HG02588 (cell line): ENCODE measurements at regions not wholly inside any gene's neighbourhood (a gene's known extent, or its start where the extent isn't known, plus 50 kb on each side); places are given as distances from the start of the nearest gene placed in this dataset.
"Not testable (repeated sequence)": the region's sequence is repeated elsewhere in the genome, so short reads cannot be mapped to it uniquely, and the experiment has no call there.

Source experiments
- ATAC-seq: cut with Tn5 transposase; IDR thresholded peaks from one replicate; pipeline ENCODE4 v1.9.1; 2021; ENCODE audit warnings: mild to moderate bottlenecking, moderate library complexity; ENCODE audit not compliant: unreplicated experiment

DNA sequence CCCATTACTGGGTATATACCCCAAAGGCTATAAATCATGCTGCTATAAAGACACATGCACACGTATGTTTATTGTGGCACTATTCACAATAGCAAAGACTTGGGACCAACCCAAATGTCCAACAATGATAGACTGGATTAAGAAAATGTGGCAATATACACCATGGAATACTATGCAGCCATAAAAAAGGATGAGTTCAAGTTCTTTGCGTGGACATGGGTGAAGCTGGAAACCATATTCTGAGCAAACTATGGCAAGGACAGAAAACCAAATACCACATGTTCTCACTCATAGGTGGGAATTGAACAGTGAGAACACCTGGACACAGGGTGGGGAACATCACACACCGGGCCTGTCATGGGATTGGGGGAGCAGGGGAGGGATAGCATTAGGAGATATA is 54.4 kb upstream of the MUCL1 start:
- not testable (repeated sequence) for ATAC-seq

GRCh38 chr12:54798651-54799050 is 55.7 kb upstream of the MUCL1 start:
- ATAC-seq, result no peak

DNA sequence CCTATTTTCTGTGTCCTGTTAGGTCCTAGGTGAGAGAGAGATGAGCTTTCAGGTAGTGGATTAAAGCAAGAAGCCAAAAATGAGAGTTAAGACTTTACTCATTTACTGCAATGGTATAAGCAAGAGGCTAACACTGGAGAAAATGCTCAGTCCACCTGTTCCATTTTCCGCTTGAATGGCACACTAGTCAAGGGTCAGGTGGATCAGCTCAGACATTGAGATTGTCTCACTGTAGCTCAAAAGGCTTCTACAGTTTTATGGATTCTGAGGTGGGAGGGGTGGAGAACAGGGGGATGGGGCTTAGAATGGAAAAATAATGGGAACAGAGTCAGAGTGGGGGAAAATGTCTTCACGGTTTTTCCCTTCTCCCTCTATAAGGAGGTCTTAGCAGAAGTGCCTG is 57.3 kb upstream of the MUCL1 start:
- no peak for ATAC-seq

DNA sequence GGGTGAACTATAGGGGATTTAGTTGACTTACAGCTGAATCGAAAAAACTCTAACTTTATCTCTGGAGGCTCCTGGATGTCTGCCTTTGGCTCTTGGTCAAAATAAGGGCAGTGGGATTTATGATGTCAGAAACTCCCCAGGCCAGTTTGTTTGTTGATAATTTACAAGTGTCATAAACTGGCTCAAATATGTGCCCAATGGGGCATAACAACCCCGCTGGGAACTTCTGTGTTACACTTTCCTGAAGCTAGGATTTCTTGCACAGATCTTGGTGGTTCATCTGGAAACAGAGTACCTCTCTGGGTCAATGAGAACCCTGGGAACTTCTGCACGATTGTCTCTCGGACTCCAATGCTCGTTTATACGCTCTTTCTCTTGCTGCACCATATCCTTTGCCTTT is 58.7 kb upstream of the MUCL1 start:
- ATAC-seq, result no peak

DNA sequence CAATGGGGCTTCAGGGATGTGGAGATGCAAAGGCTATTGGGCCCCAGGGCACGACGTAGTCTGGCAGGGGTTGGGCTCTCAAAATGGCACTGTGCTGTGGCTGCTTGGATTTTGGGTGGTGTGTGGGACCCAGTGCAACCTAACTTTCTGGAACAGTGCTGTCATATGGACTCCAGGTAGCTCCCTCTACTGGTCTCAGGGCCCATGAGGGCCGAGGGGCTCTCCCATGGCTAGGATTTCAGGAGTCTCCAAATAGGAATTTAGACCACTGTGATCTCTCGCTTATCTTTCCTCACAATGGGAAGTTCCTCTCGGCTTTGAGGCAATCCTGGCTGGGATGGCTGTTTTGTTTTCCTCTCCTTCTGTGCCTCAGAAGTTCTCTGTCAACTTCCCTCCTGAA is 68.2 kb upstream of the MUCL1 start:
- ATAC-seq, result no peak

GRCh38 chr12:54784115-54784514 is 70.2 kb upstream of the MUCL1 start:
- ATAC-seq, result no peak

- ATAC-seq, result not testable (repeated sequence)
Observed at GRCh38 chr12:54777031-54777430, 77.3 kb upstream of the MUCL1 start.

DNA sequence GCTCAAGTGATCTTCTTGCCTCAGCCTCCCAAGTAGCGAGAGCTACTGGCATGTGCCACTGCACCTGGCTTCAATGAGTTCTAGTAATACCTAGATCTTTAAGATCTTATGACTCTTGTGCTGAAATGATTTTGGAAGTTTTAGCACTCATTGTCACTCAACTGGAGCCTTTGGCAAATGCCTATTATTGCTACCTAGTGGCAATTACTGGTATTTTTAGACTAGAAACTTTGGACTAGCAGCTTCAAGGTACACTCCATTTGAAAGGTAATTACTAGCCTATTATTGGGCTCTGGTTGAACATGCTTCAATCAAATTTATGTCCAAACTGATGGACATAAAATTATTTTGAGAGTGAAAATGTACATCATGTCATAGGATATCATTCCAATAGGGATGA is 80.7 kb upstream of the MUCL1 start:
- no peak for ATAC-seq

- ATAC-seq, result no peak
Observed at GRCh38 chr12:54765652-54766051, 88.7 kb upstream of the MUCL1 start.

- no peak for ATAC-seq
Observed at GRCh38 chr12:54762390-54762789, 91.9 kb upstream of the MUCL1 start.

DNA sequence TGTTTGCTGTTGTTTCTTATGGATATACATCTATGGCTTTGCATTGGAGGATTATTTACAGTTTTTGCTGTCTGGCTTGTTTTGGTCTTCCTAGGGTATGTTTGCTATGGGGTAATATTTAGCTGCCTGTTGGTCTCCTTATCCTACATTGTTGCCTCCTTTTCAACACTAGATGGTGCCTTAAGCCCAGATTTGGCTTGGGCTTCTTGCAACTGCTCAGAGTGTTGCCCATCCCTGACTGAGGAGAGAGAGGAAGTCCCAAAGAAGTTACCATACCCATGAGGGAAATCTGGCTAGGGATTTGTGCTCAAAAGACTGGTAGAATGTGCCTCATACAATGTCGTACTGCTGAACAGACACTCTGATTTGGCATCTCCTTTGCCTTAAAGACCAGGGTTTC is 94.6 kb upstream of the MUCL1 start:
- ATAC-seq, result no peak

GRCh38 chr12:54751493-54751892 is 102.8 kb upstream of the MUCL1 start:
- ATAC-seq, result no peak

DNA sequence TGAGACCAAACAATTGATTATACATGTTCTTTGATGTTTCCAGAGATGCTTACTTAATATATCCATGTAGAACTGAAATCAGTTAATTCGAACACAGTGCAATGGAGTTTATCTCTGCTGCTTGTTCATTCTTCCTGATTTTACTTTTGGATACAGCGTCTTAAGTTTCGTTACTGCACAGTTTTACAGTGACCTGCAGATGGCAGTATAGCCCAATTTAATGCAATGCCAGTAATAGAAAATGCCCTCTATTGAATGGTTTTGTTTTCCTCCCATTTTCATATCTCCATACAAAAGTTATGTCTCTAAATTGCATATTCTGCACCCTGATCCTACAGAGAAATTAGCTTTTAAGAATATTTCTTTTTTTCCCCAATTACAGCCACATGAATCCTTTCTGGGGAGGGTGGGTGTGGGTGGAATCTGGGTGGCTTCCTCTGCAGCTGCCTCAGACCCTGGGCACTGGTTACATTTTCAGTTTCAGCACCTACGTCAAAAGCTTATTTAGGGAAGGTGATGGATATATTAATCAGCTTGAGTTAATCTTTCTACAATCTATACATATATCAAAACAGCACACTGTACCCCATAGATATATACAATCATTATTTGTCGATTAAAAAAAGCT is 101.1 kb upstream of the DCD start:
- ATAC-seq, result peak; percentile 67

- ATAC-seq, result no peak
Observed at GRCh38 chr12:54744590-54744989, 96.4 kb upstream of the DCD start.

DNA sequence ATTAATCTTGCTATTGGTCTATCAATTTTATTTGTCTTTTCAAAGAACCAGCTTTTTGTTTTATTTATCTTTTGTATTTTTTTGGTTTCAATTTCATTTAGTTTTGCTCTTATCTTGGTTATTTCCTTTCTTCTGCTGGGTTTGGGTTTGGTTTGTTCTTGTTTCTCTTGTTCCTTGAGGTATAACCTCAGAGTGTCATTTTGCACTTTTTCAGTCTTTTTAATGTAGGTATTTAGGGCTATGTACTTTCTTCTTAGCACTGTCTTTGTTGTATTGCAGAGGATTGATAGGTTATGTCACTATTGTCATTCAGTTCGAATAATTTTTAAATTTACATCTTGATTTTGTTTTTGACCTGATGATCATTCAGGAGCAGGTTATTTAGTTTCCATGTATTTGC is 92.7 kb upstream of the DCD start:
- ATAC-seq, result no peak

- ATAC-seq, result no peak
Observed at GRCh38 chr12:54736549-54736948, 88.4 kb upstream of the DCD start.

DNA sequence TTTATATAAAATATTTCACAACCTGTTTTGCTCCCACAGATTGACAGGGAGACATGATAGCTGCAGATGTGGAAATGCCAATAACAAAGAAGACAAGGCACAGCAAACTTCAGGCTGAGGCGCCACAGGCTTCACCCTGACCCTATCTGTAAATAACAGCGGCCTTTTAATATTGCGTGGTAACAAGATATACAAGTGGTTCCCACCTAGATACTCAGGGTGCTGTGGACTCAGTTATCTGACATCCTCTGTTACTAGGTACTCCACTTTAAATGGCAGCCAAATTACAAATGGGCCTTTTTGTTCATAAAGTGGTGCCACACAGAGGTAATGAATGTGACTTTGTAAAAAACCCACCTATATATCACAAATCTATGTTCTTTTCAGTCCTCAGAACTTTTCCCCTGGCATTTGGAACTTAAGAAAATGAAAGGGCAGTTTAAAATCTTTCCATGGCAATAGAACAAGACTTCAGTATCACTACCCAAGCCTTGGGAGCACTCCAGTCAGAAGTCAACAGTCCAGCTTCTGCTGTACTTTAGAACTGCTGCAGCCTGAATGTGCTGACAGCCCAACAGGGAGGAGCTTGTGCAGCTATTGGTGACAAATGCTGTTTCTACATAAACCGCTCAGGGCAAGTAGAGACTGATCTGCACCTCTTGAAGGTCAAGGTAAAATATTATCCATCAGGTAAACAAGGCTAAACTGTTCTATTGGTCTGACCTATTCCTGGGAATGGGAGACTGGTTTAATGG is 86.2 kb upstream of the DCD start:
- ATAC-seq, result no peak

DNA sequence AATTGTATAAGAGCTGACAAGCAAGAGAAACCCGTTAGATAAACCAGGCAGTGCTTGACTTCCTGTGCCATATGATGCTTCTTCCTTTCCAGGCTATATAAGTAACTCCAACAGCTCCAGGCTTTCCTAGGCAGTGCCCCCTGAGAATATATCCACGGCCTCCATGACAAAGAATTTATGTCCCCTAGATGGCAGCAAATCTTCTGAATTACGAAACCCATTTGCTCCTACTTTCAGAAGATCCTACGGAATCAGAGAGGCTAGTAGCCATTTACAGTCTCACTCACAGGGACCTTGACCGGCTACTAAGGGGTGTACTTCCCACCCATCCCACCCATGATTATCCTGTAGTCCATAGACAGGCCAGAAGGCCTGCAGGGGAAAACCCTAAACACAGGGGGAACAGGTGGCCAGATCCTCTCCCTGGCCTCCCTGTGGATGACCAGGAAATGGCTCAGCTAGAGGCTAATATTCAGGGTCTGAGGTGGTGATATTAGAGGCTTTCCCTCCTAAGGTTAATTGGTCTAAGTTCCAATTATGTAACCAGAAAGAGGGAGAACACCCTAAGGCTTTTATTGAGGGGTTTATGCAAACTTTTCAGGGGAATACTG is 77.2 kb upstream of the DCD start:
- ATAC-seq, result no peak

DNA sequence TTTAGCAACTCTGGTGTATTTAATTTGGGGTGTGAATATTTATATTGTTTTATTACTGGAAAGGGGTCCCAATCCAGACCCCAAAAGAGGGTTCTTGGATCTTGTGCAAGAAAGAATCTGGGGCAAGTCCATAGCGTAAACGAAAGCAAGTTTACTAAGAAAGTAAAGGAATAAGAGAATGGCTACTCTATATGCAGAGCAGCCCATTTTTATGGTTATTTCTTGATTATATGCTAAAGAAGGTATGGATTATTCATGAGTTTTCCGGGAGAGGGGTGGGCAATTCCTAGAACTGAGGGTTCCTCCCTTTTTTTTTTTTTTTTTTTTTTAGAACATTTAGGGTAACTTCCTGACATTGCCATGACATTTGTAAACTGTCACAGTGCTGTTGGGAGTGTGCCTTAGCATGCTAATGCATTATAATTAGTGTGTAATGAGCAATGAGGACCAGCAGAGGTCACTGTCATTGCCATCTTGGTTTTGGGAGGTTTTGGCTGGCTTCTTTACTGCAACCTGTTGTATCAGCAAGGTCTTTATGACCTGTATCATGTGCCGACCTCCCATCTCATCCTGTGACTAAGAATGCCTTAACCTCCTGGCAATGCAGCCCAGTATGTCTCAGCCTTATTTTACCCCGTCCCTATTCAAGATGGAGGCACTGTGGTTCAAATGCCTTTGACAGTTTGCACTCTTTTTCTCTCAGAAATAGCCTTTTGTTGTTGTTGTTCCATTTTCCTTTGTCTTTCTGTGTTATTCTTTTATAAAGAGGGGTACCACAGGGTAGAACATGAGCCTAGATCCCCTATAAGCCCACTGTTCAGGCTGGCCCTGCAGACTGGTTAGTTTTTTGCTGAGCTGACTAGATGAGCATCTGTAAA is 75.5 kb upstream of the DCD start:
- ATAC-seq, result no peak

DNA sequence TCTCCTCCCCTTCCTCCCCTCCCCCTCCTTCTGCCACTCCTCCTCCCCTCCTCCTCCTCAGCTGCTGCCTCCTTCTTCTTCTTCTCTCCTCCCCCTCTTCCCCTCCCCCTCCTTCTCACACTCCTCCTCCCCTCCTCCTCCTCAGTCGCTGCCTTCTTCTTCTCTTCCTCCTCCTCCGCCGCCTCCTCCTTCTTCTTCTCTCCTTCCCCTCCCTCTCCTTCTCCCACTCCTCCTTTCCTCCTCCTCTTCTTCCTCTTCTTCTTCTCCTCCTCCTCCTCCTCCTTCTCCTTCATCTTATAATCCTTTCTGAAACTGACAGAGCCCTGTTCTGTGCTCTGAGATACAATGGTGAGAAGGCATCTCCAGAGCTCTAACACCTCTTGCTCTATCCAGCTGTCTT is 73.1 kb upstream of the DCD start:
- no peak for ATAC-seq

GRCh38 chr12:54719691-54720090 is 71.5 kb upstream of the DCD start:
- no peak for ATAC-seq
